HUES64 (cell line): ENCODE measurements at regions not wholly inside any gene's neighbourhood (a gene's known extent, or its start where the extent isn't known, plus 50 kb on each side); places are given as distances from the start of the nearest gene placed in this dataset.
"Not testable (repeated sequence)": the region's sequence is repeated elsewhere in the genome, so short reads cannot be mapped to it uniquely, and the experiment has no call there.

Source experiments
- H3K27ac ChIP-seq: 2 replicates; pipeline ENCODE4 v1.7.0; 2013; ENCODE audit warnings: low read depth, low read length, inconsistent platforms
- H3K27me3 ChIP-seq: 2 replicates; pipeline ENCODE4 v1.6.1; 2013; ENCODE audit warnings: mild to moderate bottlenecking, low read length; ENCODE audit not compliant: insufficient read depth
- H3K36me3 ChIP-seq: 2 replicates; pipeline ENCODE4 v1.6.1; 2013; ENCODE audit warnings: mild to moderate bottlenecking, low read length; ENCODE audit not compliant: insufficient read depth
- H3K4me1 ChIP-seq: 2 replicates; pipeline ENCODE4 v1.6.1; 2013; ENCODE audit warnings: mild to moderate bottlenecking, low read length, moderate library complexity; ENCODE audit not compliant: insufficient read depth
- H3K4me3 ChIP-seq: 2 replicates; pipeline ENCODE4 v1.5.1; 2013; ENCODE audit warnings: mild to moderate bottlenecking, low read length, moderate library complexity
- H3K9ac ChIP-seq: 2 replicates; pipeline ENCODE4 v1.6.1; 2013; ENCODE audit warnings: mild to moderate bottlenecking, low read depth, low read length
- H3K9me3 ChIP-seq: 2 replicates; pipeline ENCODE4 v1.6.1; 2013; ENCODE audit warnings: low read depth, low read length; ENCODE audit not compliant: insufficient read depth
- WGBS: fragments of 150-250, 120-280 bp; methylation state at CpG from one replicate; pipeline ENCODE4 v1.1.7; 2013; ENCODE audit warnings: missing lambda C conversion rate; 5-methylcytosine and 5-hydroxymethylcytosine counted together

- not testable (repeated sequence) for H3K9me3 ChIP-seq, H3K27me3 ChIP-seq, H3K27ac ChIP-seq, H3K4me3 ChIP-seq, H3K9ac ChIP-seq, H3K4me1 ChIP-seq, H3K36me3 ChIP-seq
- WGBS, result no CpG with 5 or more reads among the region's 2 CpGs
These were observed 356.4 kb upstream of the SPATA31A3 start for GRCh38 chr9:67348562-67349423.

- not testable (repeated sequence) for H3K9me3 ChIP-seq, H3K27me3 ChIP-seq, H3K4me1 ChIP-seq, H3K36me3 ChIP-seq, H3K4me3 ChIP-seq, H3K27ac ChIP-seq, H3K9ac ChIP-seq
- no CpG with 5 or more reads among the region's 4 CpGs for WGBS
These were observed 355.7 kb upstream of the SPATA31A3 start for GRCh38 chr9:67348094-67348493.

GRCh38 chr9:67339216-67339615, 346.9 kb upstream of the SPATA31A3 start:
- H3K27ac ChIP-seq, H3K36me3 ChIP-seq, H3K4me1 ChIP-seq, H3K27me3 ChIP-seq, H3K4me3 ChIP-seq, H3K9ac ChIP-seq, H3K9me3 ChIP-seq: not testable (repeated sequence)
- no CpG with 5 or more reads among the region's 7 CpGs for WGBS

GRCh38 chr9:67338201-67338600, 345.9 kb upstream of the SPATA31A3 start:
- no CpG with 5 or more reads among the region's 12 CpGs for WGBS
- H3K4me3 ChIP-seq, H3K4me1 ChIP-seq, H3K36me3 ChIP-seq, H3K27ac ChIP-seq, H3K27me3 ChIP-seq, H3K9ac ChIP-seq, H3K9me3 ChIP-seq: not testable (repeated sequence)

- H3K27ac ChIP-seq, H3K4me3 ChIP-seq, H3K27me3 ChIP-seq, H3K9me3 ChIP-seq, H3K36me3 ChIP-seq, H3K4me1 ChIP-seq, H3K9ac ChIP-seq: not testable (repeated sequence)
- WGBS, result no CpG with 5 or more reads among the region's 9 CpGs
These were observed 342.6 kb upstream of the SPATA31A3 start for GRCh38 chr9:67334727-67335572.

GRCh38 chr9:67331634-67332033, 339.3 kb upstream of the SPATA31A3 start:
- not testable (repeated sequence) for H3K27ac ChIP-seq, H3K9ac ChIP-seq, H3K9me3 ChIP-seq, H3K36me3 ChIP-seq, H3K4me1 ChIP-seq, H3K4me3 ChIP-seq, H3K27me3 ChIP-seq
- no CpG with 5 or more reads among the region's 2 CpGs for WGBS

- not testable (repeated sequence) for H3K36me3 ChIP-seq, H3K27me3 ChIP-seq, H3K9me3 ChIP-seq, H3K27ac ChIP-seq, H3K4me1 ChIP-seq, H3K9ac ChIP-seq, H3K4me3 ChIP-seq
- no CpG with 5 or more reads among the region's 2 CpGs for WGBS
These were observed 321.1 kb upstream of the SPATA31A3 start for GRCh38 chr9:67313409-67313808.

- not testable (repeated sequence) for H3K9me3 ChIP-seq, H3K4me1 ChIP-seq, H3K36me3 ChIP-seq, H3K4me3 ChIP-seq, H3K9ac ChIP-seq, H3K27me3 ChIP-seq, H3K27ac ChIP-seq
- WGBS, result no CpG with 5 or more reads among the region's 5 CpGs
These were observed 320.2 kb upstream of the SPATA31A3 start for GRCh38 chr9:67312504-67312903.

- H3K4me1 ChIP-seq, H3K9me3 ChIP-seq, H3K36me3 ChIP-seq, H3K27ac ChIP-seq, H3K27me3 ChIP-seq, H3K4me3 ChIP-seq, H3K9ac ChIP-seq: not testable (repeated sequence)
- WGBS, result no CpG with 5 or more reads among the region's 8 CpGs
These were observed 314.8 kb upstream of the SPATA31A3 start for GRCh38 chr9:67307109-67307508.

GRCh38 chr9:67288797-67289196, 296.4 kb upstream of the SPATA31A3 start:
- not testable (repeated sequence) for H3K36me3 ChIP-seq, H3K27ac ChIP-seq, H3K4me3 ChIP-seq, H3K4me1 ChIP-seq, H3K9ac ChIP-seq, H3K9me3 ChIP-seq, H3K27me3 ChIP-seq
- no CpG with 5 or more reads among the region's 6 CpGs for WGBS

GRCh38 chr9:67288117-67288735, 295.9 kb upstream of the SPATA31A3 start:
- not testable (repeated sequence) for H3K4me3 ChIP-seq, H3K27me3 ChIP-seq, H3K9me3 ChIP-seq, H3K9ac ChIP-seq, H3K4me1 ChIP-seq, H3K36me3 ChIP-seq, H3K27ac ChIP-seq
- no CpG with 5 or more reads among the region's 46 CpGs for WGBS
